ENCODE measurements at regions not wholly inside any gene's neighbourhood (a gene's known extent, or its start where the extent isn't known, plus 50 kb on each side); places are given as distances from the start of the nearest gene placed in this dataset.

GRCh38 chr13:87355451-87355850, 315.7 kb upstream of the SLITRK5 start:
- DNase-seq: no peak

DNA sequence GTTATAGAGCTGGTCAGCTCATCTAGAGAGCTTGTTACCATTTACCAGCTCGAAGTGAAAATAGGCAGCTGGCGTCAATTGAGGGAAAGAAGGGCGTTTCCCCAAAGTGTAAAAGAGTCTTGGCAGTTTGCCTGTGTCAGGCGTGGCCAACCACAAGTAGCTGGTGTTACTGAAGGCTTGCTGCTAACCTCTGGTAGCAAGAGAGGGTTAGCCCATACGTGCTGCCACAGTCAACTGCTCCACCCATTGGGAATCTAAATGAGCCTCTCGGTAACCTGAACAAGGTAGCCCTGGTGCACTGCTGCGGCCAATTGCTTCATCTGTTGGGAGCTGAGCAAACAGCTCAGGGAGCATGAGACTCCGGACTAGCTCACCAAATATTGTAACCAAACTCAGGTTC, 314.9 kb upstream of the SLITRK5 start:
- no peak for DNase-seq

GRCh38 chr13:87358319-87358718, 312.9 kb upstream of the SLITRK5 start:
- DNase-seq: no peak

GRCh38 chr13:87361216-87361615, 310.0 kb upstream of the SLITRK5 start:
- DNase-seq: no peak

DNA sequence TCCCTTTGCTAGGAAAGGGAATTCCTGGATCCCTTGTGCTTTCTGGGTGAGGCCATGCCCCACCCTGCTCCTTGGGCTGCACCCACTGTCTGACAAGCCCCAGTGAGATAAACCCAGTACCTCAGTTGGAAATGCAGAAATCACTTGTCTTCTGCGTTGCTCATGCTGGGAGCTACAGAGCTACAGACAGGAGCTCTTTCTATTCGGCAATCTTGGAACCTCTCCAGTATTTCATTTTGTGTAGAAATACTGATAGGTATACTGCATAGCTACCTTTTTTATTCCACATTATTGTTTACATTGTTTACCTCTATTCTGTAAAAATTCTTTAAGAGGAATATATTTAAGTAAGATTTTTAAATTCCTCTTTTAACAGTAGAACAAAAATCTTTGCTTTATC, 302.5 kb upstream of the SLITRK5 start:
- DNase-seq: no peak

GRCh38 chr13:87376081-87376480, 295.1 kb upstream of the SLITRK5 start:
- DNase-seq: no peak

- no peak for DNase-seq
These were observed 287.1 kb upstream of the SLITRK5 start for GRCh38 chr13:87384099-87384498.

- DNase-seq: no peak
These were observed 277.8 kb upstream of the SLITRK5 start for GRCh38 chr13:87393358-87393757.

GRCh38 chr13:87398047-87398446, 273.1 kb upstream of the SLITRK5 start:
- no peak for DNase-seq

GRCh38 chr13:87403748-87404432, 267.3 kb upstream of the SLITRK5 start:
- DNase-seq: no peak

DNA sequence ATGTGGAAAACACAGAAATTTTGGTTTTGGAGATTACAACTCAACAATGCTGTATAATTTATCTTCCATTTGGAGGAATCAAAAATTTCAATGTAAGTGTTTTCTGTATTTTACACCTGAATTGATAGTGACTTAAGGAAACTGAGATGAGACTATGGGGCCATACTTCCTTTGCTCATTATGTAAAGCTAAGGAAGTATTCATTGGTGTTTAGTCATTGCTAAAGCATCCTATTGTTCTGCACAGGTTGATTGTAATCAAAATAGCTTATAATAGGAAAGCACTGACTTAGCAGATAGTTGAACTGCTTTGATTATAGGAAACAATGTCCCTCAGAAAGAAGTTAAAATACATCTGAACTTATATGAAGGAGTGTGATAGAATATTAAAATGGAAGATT, 244.4 kb upstream of the SLITRK5 start:
- no peak for DNase-seq

GRCh38 chr13:87444135-87444534, 227.0 kb upstream of the SLITRK5 start:
- DNase-seq: no peak

DNA sequence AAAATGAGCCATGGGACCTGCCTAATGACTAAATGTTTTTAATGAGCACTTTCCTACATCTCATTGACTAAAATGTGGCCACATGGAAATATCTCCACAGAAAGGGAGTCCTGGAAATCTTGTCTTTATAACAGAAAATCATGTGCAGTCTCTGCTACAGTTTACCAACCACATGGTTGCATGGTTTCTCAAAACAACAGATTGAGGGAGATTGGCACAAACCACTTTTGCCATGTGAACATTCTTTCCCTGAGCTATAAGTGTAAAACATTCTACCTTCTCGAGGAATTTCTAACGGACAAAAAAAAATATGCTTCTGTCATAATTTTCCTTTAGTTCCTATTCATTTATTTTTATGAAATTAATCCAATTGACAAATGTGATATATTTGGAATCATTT, 218.9 kb upstream of the SLITRK5 start:
- no peak for DNase-seq

DNA sequence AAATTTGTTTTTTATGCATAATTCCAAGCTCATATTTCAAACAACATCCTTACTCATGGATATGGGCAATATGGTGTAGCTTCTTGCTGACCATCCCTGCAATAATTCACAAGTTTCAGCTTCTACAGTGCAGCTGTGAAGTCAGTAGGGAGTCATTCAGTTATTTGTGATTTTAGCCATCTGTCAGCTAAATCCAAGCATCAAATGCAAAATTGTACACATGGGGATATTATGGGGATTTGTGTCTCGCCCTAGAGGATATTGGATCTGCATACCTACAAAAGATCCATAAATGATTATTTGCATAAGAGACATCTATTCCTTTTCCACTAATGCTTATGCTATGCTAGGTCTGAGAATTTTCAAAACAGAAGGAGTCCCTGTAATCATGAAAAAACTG, 217.9 kb upstream of the SLITRK5 start:
- no peak for DNase-seq

DNA sequence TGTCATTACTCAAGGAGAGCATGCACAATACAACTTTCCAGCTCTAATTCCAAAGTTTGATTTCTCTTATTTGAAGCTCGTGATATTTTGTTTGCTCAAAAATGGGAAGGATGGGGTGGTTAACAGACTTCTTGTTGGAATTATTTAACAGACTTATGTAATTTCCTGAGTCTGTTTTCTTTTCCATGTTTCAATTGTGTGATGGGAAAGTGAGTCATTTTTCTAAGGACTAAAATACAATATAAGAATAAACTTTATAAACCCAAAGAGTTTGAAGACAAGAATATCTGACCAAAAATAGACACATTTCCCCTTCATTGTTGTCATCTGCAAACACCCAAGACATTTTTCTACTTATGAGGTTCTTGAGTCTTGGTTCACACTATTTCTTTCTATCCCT, 211.8 kb upstream of the SLITRK5 start:
- DNase-seq: no peak

GRCh38 chr13:87497426-87497825, 173.7 kb upstream of the SLITRK5 start:
- no peak for DNase-seq

- no peak for DNase-seq
These were observed 172.5 kb upstream of the SLITRK5 start for GRCh38 chr13:87498681-87499080.

DNA sequence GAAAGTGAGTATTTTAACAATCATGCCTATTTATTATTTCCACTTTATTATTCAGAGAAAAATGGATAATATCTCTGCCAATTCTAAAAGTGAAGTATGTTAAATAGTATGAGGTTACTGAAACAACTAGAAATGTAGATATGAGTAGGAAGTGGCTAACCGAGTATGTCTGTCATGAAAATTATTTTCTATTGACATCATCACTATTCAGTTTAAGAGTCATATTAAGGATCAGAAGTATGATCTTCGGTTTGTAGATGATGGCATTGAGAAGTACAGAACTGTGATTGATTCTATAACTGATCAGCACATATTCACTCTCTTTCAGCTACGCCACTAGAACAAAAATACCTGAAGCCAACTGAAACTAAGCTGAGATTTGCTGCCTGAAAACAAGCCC, 146.4 kb upstream of the SLITRK5 start:
- no peak for DNase-seq

DNA sequence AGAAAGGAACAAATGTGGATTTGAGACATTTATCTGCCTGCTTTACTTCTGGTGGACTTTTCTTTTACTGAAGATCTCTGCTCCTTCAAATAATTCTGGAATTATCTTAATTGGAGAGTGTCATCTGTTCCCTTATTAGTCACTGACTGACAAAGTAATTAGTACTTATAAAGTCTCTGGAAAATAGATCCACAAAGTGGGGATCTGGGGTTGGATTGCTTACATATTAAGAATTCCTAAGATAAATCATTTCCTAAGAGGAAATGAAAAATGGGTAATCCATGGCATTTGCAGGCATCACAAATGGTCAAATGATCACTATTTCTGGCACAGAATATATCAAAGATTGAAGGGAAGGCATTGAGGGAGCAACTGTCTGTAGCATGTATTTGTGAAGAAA, 137.4 kb upstream of the SLITRK5 start:
- DNase-seq: no peak

GRCh38 chr13:87535911-87536310, 135.3 kb upstream of the SLITRK5 start:
- DNase-seq: no peak

GRCh38 chr13:87536499-87536898, 134.7 kb upstream of the SLITRK5 start:
- no peak for DNase-seq

DNA sequence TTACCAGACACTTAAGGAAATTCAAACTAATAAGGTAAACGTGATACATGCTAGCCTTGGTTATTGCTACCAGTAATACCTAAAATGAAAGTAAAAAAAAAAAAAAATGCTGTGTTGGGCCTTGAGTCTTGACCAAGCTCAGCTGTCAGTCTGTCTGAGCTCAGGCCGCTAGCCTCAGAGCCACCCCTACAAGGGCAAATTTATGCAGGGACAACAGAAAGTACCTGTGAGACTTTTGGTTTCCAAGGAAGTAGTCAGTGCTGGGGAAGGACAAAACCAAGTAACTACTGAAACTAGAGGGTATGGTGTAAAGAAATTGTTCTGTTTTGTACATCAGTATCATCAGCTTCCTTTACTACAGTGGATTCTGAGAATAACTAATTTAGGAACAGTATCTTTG, 134.3 kb upstream of the SLITRK5 start:
- no peak for DNase-seq

GRCh38 chr13:87537951-87538350, 133.2 kb upstream of the SLITRK5 start:
- DNase-seq: no peak

DNA sequence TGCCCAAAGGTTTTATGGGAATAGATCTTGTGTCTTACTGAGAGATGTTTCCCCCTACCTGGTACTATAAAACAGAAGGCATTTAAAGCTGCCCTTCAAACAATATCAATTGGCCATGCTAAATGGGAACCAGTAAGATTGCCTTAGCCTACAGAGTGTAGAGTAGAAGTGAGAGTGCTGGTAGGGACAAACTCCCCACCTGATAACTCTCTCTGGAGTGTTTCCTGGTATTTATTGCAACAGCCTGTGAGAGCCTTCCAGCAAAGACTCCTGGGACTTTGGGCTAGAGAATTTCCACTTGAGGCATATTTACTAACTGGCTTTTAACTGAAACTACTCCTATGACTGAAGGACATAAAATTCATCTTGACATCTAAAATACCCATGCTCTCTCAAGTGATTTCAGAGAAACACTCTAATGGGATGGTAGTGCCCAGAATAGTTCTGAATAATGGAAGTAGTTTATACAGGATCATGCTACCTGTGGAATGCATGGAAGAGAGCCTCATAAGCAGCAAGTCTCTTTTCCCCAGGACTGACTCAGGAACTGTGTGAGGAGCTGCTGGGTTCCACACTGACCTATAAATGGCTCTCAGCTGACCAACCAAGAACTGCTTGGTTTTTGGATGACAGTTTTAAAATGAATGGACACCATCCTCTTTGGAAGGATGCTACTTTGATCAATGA, 132.7 kb upstream of the SLITRK5 start:
- no peak for DNase-seq

Measured in occipital lobe (tissue), 1 donor.